ENCODE measurements at regions not wholly inside any gene's neighbourhood (a gene's known extent, or its start where the extent isn't known, plus 50 kb on each side); places are given as distances from the start of the nearest gene placed in this dataset.

- DNase-seq = no peak
Measured at GRCh38 chr13:38618336-38618735, 68.5 kb upstream of the FREM2 start.

GRCh38 chr13:38618881-38619280 is 68.0 kb upstream of the FREM2 start:
- no peak for DNase-seq

- DNase-seq = no peak
Measured at GRCh38 chr13:38620876-38621275, 66.0 kb upstream of the FREM2 start.

- DNase-seq = no peak
Measured at GRCh38 chr13:38624822-38625221, 62.1 kb upstream of the FREM2 start.

- DNase-seq = no peak
Measured at GRCh38 chr13:38628554-38628953, 58.3 kb upstream of the FREM2 start.

GRCh38 chr13:38630780-38631179 is 56.1 kb upstream of the FREM2 start:
- no peak for DNase-seq

GRCh38 chr13:38635030-38635429 is 51.8 kb upstream of the FREM2 start:
- no peak for DNase-seq

- DNase-seq = no peak
Measured at GRCh38 chr13:38636073-38636472, 50.8 kb upstream of the FREM2 start.

- DNase-seq = no peak
Measured at GRCh38 chr13:38636761-38637160, 50.1 kb upstream of the FREM2 start.

All from hindlimb muscle (tissue), 1 donor.